GM19043 (cell line): ENCODE measurements at regions not wholly inside any gene's neighbourhood (a gene's known extent, or its start where the extent isn't known, plus 50 kb on each side); places are given as distances from the start of the nearest gene placed in this dataset.
"Not testable (repeated sequence)": the region's sequence is repeated elsewhere in the genome, so short reads cannot be mapped to it uniquely, and the experiment has no call there.

Source experiments
- ATAC-seq: cut with Tn5 transposase; IDR thresholded peaks from one replicate; pipeline ENCODE4 v1.9.1; 2021; ENCODE audit warnings: low read depth; ENCODE audit not compliant: unreplicated experiment

DNA sequence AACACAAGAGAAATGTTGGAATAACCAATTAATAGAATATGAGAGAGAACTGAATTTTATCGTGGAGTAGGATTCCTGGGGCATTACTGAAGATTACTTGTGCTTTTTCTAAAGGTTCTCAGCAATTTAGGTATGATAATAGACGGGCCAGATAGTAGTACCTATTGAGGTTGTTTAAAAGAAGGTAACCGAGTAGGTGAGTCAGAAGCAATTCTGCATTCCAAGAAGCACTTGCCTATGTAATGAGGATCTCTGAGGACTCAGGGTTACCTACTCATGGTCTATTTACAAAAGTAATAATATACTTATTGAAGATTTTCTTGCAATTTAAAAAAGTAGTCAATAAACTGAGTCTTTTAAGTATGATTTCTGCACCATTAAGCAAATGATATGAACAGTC, 1469.8 kb downstream of the BRINP3 start:
- no peak for ATAC-seq

DNA sequence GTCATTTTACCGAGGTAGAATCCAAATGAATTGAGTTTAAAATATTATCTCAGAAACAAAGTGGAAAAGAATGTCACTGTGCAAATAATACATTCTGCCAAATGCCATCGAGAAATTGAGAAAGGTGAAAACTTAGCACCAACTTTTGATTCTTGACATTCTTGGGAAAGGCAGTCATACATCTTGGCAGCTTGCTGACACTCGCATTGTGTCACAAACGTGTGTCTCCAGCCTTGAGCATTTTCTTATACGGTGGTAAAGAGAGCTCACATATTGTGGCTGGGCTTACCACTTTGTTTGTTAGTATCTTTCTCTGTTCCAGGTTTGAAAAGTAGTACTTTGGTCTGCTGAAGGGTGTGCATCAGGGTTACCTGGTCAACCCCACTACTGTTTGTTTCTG, 1456.1 kb downstream of the BRINP3 start:
- no peak for ATAC-seq

DNA sequence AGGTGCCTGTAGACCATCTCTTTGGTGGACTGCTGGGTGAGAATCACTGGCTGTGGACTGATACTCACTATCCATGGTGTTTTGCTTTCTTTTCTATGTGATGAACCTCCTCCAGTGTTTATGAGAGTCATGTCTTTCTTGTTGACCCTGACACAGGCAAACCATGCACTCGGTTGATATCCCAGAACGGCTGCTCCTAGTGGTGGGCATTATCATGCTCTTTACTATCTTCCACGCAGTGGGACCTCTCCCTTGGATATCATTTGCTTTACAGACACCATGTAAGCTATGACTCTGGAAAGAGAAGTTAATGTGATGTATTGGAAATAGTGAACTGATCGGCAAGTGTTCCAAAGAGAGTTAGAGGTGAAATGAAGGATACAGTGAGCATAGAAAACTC, 1455.6 kb downstream of the BRINP3 start:
- ATAC-seq = no peak

DNA sequence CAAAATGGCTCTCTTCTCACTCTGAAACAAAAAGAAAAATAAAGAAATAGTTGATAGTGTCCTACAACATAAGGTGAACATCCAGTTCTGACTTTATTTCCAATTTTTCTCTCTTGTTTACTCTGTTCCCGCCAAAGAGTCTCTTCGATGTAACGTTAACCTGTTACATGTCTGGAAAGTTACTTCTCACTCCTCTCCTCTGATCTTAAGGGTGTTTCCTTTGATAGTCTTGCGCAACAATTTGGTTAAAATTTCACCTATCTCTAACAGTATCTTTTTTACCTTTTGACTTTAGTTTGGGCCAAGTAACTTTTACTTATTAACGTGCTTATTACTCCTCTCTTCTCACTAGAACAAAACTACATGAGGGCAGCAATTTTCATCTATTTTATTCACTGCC, 1450.2 kb downstream of the BRINP3 start:
- ATAC-seq = no peak

DNA sequence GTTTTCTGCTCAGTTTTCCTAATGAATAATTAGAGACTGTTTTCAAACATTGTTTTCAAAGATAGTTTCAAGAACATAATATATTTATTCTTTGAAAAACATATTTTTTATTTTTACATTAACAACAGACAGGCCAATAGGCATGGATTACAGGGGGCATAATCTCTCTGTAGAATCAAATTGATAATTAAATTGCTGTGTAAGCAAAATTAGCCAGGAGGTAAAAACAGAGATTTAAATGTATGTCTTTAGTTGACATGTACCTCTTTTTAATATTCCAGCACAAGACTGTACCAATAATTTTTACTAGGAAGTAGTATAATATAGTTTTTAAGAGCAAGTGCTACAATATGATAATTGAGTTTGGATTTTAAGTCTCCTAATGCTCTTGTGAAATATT, 1444.5 kb downstream of the BRINP3 start:
- no peak for ATAC-seq

DNA sequence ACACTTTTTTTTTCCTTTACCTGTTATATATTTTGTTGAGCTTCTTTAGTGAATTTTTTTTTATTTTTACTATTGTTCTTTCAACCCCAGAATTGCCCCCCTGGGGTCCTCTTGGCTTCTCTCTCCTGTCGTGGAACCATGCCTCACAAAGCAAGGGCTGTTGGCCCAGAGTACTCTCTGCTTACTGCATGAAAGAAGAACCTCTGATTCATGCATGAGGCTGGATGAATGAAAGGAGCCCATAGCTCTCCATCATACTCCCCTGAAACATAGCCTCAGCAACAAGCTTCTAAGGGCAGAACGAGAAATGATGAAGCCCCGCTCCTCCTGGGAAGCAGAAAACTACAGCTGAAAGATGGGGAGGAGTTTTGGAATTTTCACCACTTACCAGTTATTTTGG, 1441.0 kb downstream of the BRINP3 start:
- no peak for ATAC-seq

DNA sequence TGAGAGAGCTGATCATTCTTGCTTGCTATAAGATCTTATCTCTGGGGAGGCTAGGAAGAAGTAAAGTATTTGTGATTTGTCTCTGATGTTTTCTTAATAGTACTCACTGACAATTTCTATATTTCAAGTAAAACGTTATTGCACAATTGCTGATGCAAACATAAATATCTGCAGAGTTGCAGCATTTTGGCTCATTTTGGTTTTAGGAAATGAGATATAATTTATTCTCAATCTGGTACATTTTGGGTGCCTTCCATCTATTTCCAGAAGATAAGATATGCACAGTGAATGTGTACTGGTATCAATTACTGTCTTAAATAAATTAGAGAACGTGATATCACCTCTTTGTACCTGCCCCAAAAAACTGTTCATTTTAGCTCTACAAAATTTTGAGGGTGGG, 1431.5 kb downstream of the BRINP3 start:
- no peak for ATAC-seq

DNA sequence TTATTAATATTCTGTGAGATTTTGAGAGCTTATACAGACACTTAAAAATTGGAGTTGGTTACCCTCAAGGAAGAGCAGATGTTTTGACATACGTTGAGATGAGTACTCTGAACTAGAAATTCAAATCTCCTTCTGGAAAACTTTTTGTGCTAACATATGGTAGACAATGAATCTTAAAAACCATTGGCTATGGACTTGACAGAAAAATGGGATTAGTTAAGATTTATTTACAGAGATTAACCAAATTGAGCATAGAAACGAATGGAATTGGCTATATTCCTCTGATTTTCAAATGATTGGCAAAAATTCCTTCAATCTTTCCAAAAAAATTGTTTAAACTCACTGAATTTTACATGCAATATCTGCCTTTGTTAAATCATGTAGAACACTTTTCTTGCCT, 1392.9 kb downstream of the BRINP3 start:
- no peak for ATAC-seq

DNA sequence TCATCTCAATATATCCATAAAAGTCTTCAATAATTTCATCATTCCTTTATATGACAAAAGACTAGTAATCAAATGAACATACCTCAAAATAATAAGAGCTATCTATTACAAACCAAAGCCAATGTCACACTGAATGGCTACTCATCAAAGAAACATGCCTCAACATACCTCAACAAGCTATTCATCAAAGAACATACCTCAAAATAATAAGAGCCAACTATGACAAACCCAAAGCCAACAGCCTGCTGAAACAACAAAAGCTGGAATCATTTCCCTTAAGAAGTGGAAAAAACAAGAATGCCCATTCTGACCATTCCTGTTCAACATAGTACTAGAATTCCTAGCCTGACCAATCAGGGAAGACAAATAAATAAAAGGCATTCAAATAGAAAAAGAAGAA, 1373.7 kb downstream of the BRINP3 start:
- ATAC-seq = no peak

DNA sequence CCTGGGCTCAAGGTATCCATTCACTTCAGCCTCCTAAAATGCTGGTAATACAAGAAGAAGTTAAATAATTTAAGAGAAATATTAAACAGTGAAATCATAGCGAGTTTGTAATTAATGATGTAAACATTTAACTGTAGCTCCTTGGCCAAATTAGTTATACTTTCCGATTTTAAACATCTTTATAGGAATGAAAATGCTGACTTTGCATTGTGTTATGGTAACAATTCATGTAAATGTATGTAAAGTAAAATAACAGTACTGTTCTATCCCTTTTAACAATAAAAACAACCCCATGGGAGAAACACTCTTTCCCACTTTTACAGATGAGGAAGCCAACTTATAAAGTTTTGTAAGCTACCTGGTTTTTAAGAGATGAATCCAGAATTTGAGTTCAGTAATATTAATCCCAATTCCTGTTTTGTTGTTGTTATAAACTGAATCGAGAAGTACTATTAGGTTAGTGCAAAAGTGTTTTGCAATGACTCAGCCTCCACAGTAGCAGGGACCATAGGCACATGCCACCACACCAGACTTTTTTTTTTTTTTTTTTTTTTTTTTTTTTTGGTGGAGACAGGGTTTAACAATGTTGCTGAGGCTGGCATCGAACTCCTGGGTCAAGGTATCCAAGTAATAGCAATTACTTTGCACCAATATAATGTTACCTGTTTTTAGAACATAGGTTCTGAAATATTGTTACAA, 1360.4 kb downstream of the BRINP3 start:
- ATAC-seq = no peak

DNA sequence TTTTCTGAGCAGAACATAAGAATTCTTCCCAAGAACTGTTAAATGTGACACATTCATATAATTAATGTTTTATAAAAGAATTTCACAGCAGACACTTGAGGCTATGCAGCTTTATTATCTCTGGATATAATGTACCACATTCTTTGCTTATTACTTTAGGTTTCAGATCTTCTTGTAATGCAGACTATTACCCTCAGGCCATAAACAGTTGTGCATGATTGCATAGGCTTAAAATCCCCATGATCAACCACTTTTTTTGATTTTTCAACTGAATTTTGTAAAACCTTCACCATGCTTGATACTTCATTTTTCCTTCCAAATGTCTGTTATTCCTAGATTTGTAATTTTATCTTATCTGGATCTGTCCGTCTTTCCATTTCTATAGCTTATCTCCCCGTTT, 1355.7 kb downstream of the BRINP3 start:
- ATAC-seq = no peak

DNA sequence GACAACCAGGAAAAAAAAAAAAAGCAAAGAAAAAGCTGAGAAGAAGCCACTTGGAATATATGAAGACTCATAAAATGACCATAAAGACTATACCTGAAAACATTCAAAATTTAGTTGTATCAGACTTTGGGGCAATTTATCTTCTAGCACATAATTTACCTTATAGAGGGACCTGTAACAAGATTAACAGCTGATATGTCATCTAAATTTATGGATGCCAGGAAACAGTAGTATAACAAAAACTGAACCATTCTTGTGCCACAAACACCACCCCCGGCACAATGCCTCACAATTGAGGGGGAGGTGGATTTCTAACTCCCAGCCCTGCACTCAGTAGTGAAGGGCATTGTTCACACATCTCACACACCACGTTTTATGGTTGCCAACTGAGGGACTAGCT, 1352.0 kb downstream of the BRINP3 start:
- ATAC-seq = no peak

DNA sequence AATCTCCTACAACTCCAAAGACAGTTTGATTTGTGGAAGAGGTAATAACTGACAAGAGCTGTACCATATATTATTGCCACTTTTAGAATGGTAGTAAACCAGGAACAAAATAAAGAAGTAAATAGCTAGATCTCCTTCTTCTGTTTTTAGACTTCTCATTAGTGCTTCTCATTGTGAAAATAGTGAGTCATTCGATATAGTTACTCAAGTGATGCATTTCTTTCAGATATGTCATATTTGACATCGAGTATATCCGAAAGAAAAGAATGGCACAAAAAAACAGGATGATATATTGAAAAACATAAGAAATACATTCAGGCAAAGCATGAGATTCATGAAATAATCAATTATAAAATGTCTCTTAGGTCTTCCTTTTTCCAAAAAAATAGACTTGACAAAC, 1346.1 kb downstream of the BRINP3 start:
- ATAC-seq = no peak

DNA sequence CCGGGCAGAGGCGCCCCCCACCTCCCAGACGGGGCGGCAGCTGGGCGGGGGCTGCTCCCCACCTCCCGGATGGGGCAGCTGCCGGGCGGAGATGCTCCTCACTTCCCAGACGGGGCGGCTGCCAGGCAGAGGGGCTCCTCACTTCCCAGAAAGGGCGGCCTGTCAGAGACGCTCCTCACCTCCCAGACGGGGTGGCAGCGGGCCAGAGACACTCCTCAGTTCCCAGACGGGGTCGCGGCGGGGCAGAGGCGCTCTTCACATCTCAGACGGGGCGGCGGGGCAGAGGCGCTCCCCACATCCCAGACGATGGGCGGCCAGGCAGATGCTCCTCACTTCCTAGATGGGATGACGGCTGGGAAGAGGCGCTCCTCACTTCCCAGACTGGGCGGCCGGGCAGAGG, 1337.9 kb downstream of the BRINP3 start:
- ATAC-seq = not testable (repeated sequence)

DNA sequence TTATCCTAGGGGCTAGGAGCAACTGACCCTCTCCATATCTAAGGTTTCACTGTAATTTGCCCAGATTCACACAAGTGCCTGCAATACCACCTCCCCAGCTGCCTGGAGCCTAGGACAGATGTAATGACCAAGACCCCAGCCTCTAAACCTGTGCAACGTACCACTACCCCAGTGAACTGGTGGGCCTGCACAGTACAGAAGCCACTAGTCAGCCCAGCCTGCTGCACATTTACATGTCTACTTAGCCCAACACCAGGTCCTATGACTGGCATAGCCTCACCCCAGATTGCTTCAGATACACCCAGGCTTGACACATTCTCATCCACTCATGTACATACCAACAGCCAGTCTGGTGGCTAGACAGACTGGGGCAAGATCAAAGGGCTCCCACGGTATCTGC, 1336.6 kb downstream of the BRINP3 start:
- ATAC-seq = no peak

DNA sequence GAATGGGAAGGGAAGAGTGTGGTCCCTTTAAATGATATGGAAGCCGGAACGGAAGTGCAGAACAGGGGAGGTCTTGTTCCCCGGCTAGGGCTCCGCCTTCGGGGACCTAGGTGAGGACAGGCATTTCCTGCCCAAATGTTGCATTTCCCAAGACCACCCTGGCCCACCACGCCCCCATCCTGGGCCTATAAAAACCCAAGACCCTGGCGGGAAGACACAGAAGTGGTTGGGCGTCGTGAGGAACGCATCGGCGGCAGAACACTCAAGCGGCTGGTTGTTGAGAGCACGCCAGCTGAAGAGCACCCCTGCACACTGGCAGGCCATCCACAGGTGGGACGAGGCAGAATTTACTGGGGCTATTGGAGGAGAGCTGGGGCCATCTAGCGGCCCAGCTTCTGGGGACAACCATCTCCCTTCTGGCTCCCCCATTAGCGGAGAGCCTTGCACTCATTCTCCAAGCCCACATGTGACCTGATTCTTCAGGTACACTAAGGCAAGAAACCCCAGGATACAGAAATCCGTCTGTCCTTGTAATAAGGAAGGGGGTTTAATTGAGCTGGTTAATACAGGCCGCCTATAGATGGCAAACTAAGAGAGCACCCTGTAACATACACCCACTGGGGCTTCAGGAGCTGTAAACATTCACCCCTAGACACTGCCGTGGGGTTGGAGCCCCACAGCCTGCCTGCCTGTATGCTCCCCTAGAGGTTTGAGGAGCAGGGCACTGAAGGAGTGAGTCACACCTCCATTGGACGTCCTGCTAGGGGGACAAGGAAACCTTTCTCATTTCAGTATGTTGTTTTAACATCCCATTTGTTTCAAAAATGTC, 1327.9 kb downstream of the BRINP3 start:
- ATAC-seq = no peak

DNA sequence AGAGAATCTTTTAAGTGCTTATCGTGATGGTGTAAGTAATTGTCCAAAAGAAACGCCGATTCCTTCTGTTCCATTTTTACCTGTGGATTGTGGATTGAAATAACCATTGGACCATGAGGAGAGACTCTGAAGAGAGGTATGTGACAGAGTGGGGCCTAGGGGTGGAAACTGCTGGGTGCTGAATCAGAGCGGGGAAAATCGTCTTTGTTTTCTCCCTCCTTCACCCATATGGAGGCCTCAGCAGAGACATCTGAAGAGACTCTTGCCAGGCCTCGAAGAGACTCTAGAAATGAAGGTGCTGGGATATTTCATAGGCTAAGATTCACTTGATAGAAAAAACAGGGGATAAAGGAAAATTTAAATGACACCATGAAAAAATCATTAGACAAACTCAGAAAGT, 1327.0 kb downstream of the BRINP3 start:
- ATAC-seq = no peak

DNA sequence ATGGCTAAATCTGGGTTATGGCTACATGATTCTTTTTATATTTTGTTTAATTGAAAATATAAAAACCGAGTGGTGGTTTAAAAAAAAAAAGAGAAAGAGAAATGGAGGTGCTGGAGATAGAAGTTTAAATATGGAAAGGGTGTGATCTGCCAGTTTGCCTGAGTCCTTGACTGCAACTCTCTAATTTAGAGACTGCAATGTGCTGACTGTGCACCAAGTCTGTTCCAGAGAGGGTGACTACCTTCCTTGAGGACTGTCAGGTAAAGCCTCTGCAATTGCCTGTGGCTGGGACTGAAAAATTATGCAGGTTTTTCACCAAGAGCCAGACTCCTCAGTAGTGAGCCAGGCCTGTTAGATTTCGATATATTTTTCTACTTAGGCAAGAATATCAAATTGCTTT, 1326.3 kb downstream of the BRINP3 start:
- ATAC-seq = no peak

DNA sequence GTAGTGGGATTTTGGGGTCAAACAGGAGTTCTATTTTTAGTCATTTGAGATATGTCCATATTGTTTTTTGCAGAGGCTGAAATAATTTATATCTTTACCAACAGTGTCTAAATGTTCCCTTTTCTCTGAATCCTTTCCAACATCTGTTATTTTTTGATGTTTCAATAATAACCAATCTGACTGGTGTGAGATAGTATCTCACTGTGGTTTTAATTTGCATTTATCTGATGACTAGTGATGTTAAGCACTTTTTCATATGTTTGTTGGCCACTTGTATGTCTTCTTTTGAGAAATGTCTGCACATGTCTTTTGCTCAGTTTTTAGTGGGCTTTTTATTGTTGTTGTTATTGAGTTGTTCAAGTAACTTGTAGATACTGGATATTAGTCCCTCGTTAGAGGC, 1325.0 kb downstream of the BRINP3 start:
- no peak for ATAC-seq

DNA sequence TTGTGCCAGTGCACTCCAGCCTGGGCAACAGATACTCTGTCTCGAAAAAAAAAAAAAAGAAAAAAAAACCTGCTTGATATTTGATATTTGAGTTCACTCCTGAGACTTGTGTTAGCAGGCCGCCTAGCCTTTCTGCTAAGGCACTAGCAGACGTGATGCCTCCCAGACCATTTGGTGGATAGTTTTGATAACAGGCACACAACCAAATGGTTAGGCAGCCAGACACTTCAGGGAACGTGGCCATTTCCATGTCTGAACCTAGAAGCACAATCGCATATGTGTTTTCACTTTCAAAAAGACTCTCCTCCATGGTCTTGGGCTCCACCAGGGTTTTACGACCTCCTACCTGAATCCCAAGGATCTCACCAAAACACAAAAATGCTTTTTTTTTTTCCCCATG, 1319.5 kb downstream of the BRINP3 start:
- ATAC-seq = no peak

DNA sequence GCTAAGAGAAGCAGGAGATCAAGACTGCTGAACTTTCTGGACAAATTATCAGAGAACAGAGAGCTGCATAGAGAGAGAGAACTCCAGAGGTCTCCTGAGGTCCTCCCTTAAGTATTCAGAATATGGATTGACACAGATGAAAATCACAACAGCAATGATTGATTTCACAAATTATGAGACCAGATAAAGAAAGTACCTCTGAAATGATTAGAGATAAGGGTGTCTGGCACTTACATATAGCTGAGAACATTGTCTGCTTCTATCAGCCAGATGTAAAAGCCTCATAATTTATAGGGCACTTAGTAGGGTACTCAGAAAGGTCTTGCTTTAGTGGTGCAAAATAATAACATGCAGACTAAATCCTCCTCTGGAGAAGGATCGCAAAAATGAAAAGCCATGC, 1301.8 kb downstream of the BRINP3 start:
- no peak for ATAC-seq

DNA sequence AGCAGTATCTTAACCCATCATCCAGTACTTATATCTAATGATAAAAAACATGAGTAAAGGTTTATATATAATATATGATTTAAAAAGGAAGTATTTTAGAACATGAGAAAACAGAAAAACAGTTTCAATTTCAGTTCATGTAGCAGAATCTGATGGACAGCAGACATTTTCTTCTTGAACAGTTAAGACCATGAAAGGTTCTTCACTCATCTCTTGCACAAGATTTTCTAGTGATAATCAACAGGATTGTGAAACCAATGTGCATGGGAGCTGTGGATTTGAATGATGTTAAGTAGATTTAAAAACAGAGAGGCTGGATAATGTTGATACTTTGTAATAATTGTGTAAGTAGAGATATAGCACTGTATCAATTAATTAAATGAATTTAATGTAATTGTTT, 1297.6 kb downstream of the BRINP3 start:
- ATAC-seq = no peak
